Globus pallidus (tissue), 1 donor: ENCODE measurements at regions not wholly inside any gene's neighbourhood (a gene's known extent, or its start where the extent isn't known, plus 50 kb on each side); places are given as distances from the start of the nearest gene placed in this dataset.
"Not testable (repeated sequence)": the region's sequence is repeated elsewhere in the genome, so short reads cannot be mapped to it uniquely, and the experiment has no call there.

Experiments used
- DNase-seq: peaks from one replicate; pipeline ENCODE4 v3.0.0-alpha.2; 2015; ENCODE audit warnings: low spot score

DNA sequence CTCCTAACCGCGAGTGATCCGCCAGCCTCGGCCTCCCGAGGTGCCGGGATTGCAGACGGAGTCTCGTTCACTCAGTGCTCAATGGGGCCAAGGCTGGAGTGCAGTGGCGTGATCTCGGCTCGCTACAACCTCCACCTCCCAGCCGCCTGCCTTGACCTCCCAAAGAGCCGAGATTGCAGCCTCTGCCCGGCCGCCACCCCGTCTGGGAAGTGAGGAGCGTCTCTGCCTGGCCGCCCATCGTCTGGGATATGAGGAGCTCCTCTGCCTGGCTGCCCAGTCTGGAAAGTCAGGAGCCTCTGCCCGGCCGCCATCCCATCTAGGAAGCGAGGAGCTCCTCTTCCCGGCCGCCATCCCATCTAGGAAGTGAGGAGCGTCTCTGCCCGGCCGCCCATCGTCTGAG, 58.8 kb upstream of the ANKRD30BL start:
- not testable (repeated sequence) for DNase-seq

- DNase-seq, result not testable (repeated sequence)
Observed at GRCh38 chr2:132221886-132222285, 60.1 kb upstream of the ANKRD30BL start.

DNA sequence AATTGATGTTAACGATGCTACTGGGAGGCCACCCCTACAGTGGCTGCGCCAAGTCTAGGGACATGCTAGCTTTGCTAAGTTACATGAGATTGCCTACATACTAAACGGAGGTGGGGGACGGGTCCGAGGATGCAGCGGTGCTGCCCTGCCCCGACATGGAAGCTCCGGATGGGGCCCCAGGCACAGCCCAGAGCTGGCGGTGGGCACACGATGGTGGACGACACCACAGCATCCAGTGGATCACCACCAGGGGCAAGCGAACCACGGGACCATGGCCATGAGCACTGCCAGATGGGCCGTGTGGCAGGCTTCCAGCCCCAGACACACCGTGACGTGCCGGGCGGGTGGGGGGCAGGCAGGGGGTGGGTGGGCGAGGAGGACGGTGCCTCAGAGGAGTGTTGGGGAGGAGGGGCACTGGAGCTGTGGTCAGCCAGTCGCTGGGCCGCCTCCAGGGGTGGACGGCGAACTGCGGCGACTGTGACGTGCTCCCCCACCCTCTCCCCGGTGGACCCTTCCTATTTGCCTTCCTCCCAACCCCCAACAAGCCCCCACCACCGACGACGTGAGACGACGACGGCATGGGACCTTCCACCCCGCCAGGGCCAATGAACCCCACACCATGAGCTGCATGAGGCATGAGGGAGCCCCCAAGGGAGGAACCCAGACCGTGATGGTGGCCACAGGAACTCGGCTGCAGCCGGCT, 90.6 kb upstream of the ANKRD30BL start:
- DNase-seq, result no peak

DNA sequence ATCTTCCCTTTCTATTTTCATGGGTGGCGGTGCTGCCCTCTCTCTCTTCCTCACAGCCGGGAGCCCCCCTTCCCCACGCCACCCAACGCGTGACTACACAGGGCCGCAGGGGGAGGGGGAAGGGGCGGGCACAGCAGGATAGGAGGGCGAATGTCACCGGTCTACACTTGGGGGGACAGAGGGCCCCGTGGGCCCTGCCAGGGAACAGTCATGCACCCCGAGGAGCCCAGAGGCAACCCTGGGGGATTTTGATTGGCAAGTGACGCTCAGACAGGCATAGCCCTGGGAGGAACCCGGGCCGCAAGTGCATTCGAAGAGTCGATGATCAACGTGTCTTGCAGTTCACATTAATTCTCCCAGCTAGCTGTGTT, 91.1 kb upstream of the ANKRD30BL start:
- DNase-seq, result no peak

GRCh38 chr2:132253496-132254305, 91.9 kb upstream of the ANKRD30BL start:
- no peak for DNase-seq

GRCh38 chr2:132254306-132254919, 92.7 kb upstream of the ANKRD30BL start:
- not testable (repeated sequence) for DNase-seq

GRCh38 chr2:132255714-132256113, 94.0 kb upstream of the ANKRD30BL start:
- DNase-seq, result no peak

- DNase-seq, result no peak
Observed at GRCh38 chr2:132256251-132256902, 94.6 kb upstream of the ANKRD30BL start.

- DNase-seq, result not testable (repeated sequence)
Observed at GRCh38 chr2:132256903-132257300, 95.2 kb upstream of the ANKRD30BL start.

GRCh38 chr2:132257301-132258171, 95.8 kb upstream of the ANKRD30BL start:
- not testable (repeated sequence) for DNase-seq

GRCh38 chr2:132259276-132259675, 97.5 kb upstream of the ANKRD30BL start:
- DNase-seq, result not testable (repeated sequence)

DNA sequence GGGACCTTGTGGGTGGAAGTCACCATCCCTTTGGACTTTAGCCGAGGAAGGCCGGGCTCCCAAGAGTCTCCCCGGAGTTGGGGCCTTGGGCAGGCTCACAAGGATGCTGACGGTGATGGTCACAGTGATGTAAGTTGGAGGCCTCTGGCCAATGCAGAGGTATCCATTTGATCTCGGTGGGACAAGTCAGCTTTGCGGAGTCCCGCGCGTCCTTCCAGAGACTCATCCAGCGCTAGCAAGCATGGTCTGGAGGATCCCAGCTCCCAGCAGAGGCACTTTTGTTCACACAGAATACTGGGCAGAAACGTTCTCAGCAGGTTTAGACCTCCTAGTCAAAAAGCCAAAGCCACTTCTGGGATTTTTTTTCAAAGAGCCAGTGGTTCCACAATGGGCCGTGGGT, 103.8 kb upstream of the ANKRD30BL start:
- DNase-seq, result not testable (repeated sequence)

GRCh38 chr2:132267105-132267497, 105.3 kb upstream of the ANKRD30BL start:
- DNase-seq, result no peak

GRCh38 chr2:132267498-132268283, 105.9 kb upstream of the ANKRD30BL start:
- not testable (repeated sequence) for DNase-seq

- DNase-seq, result peak; percentile 5
Observed at GRCh38 chr2:132268284-132268976, 106.7 kb upstream of the ANKRD30BL start.

DNA sequence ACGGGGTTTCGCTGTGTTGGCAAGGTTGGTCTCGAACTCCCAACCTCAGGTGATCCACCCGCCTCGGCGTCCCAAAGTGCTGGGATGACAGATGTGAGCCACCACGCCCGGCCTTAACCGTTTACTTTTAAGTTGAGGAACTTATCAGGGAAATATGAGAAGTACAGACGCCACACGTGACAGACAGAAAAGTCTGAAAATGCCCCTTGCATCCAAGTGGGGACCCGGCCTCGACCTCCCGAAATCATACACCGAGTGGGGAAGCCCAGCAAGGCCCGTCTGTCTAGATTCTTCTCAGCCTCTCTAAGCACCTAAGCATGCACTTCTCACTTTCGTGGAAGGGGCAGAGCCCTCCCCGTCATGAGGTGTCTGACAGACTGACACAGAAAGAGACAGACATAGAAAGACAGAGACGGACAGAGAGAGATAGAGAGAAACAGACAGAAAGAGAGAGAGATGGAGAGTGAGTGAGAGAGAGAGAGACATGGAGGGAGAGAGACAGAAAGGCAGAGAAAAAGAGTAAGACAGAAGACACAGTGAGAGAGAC, 107.3 kb upstream of the ANKRD30BL start:
- DNase-seq, result no peak

- no peak for DNase-seq
Observed at GRCh38 chr2:132270255-132270654, 108.5 kb upstream of the ANKRD30BL start.

- no peak for DNase-seq
Observed at GRCh38 chr2:132270981-132271546, 109.3 kb upstream of the ANKRD30BL start.

GRCh38 chr2:132271794-132272193, 110.0 kb upstream of the ANKRD30BL start:
- not testable (repeated sequence) for DNase-seq
